Putamen (tissue), 1 donor: ENCODE measurements at regions not wholly inside any gene's neighbourhood (a gene's known extent, or its start where the extent isn't known, plus 50 kb on each side); places are given as distances from the start of the nearest gene placed in this dataset.
"Not testable (repeated sequence)": the region's sequence is repeated elsewhere in the genome, so short reads cannot be mapped to it uniquely, and the experiment has no call there.

ENCODE experiments used
- DNase-seq: peaks from one replicate; pipeline ENCODE4 v3.0.0-alpha.2; 2016; ENCODE audit warnings: low spot score

DNA sequence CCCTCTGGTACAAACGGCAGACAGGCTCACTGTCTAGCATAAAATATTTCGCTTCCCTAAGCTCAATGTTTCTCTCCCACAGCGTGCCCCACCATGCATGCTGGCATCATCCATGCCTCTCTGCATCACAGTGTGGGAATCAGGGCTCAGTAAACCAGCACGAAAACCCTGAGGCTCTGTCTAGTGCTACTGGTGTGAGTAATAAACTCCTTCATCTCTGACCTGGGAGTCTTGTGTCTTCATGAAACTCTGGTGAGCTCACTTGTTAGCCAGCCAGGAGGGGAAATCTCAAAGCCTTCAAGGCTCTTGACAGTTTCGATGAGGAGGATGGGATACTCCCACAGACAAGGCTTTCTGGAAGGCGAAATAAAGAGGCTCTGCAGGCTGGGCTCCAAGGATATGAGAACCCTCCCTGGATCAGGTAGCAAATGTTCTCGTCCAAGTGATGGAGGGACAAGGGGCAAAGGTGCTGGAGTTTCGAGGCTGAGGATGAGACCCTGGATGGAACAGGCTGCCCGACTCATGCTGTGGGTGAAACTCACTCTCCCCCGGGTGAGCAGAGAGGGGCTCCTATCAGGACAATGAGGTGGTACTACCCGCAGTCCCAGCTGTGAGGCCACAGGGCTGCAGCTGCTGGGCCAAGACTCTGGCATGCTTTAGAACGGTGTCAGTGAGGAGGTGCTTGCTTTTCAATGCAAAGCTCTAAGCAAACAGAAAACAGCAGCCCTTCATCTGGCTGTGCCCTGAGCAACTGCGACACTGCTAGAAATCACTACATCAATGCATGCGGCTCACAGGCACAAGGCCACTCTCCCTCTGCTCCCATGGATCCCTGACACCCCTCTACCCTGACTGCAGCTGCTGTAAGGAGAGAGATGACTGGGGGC is 69.3 kb downstream of the SHANK2 start:
- no peak for DNase-seq

DNA sequence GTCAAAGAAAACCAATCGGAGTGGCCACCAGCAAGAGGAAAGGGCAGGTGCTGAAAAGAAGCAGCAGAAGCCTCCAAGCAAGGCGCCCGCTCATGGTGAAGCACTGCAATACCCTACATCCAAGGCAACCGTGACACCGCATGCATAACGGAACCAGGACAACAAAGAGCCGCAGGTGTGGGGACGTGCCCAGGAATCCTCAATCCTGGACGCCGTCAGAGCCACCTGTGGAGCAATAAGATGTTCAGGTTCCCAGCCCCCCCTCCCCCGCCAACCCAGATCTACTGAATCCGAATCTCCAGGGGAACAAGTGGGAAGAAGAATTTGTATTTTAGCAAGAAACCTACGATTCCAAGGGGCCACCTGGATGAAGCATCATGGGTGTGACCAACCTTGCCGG is 70.8 kb downstream of the SHANK2 start:
- DNase-seq = no peak

DNA sequence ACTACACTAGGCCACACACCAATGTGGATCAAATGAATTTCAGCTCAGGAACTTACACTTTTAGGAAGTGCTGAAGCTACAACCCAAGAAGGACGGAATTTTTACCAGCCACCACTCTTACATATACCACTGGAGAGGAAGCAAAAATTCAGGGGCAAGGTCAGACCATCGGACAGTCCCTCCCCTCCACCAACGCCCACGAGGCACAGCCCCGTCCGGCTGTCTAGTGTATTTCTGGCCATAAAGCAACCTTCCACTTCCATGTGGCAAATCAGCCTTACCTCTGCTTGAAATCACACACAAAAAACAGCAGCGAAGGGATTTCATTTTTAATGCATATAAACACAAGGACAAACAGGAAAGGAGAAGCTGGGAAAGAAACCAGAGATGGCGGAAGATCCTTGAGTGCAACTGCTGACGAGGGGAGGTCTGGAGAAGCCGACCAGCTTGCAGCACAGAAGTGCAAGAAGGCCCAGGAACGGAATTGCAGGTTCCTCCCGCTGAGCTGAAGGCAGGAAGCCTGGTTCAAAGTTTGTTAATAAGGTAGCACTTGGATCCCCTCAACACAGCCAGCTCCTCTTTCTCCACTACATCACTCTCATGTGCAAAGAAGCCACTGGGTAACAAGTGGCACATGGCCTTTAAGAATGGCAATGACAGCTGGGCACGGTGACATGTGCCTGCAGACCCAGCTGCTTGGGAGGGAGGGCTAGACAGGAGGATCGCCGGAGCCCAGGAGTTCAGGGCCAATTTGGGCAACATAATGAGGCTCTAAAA is 71.5 kb downstream of the SHANK2 start:
- no peak for DNase-seq

DNA sequence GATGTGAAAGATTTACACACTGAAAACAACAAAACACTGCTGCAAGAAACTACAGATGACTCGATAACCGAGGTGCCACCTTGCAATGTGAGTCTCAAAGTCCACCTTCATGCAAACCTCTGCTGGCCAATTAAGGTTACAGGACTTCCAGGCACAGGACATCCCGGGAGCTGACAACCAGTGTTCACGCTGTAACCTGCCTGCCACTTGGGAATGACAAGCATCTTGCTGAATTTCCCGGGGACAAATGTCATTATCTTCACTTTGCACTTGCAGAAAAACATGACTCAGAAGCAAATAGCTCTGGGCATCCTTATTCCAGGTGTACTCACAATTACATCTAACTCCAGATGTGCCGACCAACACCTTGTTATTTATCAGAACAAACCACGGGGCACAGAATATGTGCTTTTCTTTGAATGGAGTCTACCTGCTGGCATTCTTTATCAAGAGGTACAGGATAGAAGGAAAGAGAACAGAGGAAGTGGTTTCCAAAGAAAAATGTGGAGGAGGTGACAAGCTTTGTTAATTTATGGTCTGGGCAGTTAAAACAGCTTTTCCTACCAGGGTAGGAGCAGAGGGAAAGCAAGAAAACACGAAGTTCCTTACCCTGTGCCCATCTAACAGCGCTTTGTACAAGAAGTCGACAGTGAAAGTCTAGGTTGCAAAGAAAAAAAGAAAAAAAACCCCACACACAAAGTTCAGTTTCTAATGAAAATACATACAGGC is 72.3 kb downstream of the SHANK2 start:
- no peak for DNase-seq

DNA sequence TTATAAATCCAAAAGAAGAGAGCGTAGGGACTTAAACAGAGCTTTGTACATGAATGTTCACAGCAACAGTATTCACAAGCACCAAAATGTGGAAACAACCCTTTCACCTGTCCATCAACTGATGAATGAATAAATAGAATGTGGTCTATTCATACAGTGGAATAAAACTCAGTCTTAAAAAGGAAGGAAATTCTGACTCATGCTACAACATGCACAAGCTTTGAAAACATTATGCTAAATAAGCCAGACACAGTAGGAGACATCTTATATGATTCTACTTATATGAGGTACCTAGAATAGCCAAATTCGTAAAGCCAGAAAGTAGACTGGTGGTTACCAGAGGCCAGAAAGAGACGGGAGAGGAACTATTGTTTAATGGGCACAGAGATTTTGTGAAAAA is 74.3 kb downstream of the SHANK2 start:
- no peak for DNase-seq

DNA sequence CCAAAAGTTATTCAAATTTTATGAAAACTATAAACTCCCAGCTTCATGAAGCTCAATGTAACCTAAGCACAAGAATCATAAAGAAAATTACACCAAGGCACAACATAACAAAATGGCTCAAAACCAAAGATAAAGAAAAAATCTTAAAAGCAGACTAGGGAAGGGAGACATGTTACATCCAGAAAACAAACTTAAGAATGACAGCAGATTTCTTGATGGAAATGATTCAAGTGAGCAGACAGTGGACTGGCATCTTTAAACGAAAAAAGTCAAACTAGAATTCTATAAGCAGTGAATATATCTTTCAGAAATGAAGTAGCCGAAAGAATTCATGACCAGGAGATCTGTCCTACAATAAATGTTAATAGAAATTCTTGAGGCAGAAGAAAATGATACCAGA is 75.6 kb downstream of the SHANK2 start:
- DNase-seq = no peak

DNA sequence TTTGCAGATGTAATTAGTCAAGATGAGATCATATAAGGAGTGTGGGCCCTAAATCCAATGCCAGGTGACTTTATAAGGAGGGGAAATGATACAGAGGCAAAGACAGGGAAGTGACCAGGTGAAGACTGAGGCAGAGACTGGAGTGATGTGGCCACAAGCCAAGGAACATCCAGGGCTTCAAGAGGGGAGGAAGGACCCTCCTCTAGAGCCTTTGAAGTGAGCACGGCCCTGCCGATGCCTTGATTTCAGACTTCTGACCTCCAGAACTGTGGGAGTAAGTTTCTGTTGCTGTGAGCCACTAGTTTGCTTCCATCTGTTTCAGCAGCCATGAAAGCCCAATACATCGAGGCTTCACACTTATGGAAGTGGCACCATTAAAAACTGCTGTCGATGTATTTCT is 78.7 kb downstream of the SHANK2 start:
- DNase-seq = no peak

DNA sequence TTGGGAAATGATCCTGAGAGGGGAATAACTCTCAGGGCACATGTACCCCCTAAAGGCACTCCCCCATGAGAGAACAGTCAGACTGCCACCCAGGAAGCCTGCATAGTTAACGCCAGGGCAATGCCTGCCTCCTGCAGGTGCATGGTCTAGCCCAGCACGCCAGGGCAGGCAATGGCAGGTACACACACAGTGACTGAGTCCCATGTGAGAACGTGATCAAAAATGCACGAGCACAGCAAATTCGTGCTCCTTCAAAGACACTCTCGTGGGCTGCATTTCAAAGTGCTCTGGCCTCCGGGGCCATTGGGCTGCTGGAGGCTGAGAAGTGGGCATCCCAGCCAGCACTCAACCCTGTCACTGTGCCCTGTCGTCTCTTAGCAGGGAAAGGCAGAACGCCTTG is 79.7 kb downstream of the SHANK2 start:
- no peak for DNase-seq

DNA sequence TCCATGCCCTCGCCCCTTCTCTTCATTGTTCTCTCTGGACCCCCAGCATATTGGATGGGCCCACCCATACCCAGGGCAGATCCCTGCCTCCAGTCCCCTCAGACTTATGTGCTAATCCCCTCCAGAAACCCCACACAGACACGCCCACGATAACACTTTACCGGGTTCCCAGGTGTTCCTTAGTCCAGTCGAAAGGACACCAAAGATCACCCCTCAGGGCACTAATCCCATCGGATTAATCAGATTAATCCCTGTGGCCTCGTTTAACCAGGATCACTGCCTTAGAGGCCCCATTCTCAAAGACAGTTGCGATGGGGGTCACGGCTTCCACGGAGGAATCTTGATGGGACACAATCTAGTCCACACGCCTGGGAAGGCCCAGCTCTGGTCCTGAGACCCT is 80.8 kb downstream of the SHANK2 start:
- no peak for DNase-seq

DNA sequence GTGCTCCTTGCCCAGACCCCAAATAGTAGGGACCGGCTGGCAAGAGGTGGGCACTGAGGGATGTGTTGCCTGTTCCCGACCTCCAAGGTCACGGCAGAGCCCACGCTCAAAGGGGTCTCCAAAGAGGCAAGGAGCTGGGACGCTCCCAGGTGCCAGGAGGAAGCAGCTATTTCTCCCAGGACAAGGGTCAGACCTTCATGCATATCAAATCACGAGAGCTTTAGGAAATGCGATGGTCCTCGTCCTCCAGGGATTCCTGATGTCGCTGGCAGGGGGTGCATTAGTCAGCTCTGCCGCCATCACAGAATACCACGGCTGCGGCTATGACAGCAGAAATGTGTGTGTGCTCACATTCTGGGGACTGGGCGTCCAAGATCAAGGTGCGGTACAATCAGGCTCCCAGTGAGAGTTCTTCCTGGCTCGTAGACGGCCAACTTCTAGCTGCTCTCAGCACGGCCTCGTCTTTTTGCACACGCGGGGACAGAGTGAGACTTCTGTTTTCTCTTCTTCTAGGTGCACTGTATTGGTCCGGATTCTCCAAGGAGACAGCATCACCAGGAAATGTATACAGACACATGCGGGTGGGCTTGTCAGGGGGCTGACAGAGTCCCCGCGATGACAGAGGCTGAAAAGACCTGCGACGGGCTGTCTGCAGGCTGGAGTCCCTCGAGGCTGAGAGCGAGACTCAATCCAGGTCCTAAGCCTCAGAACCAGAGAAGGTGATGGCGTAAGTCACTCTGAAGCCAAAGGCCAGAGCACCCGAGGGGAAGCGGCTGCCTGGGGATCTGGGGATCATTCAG is 81.6 kb downstream of the SHANK2 start:
- no peak for DNase-seq

DNA sequence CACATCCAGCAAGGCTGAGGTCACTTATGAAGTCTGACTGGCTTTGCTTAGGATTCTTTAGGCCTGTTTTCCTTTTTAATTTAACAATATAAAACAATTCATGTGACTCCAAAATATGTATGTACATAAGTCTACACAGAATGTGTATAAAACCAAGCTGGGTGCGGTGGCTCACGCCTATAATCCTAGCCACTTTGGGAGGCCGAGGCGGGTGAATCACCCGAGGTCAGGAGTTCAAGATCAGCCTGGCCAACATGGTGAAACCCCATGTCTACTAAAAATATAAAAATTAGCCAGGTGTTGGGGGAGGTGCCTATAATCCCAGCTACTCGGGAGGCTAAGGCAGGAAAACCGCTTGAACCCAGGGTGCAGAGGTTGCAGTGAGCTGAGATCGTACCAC is 83.1 kb downstream of the SHANK2 start:
- DNase-seq = no peak

DNA sequence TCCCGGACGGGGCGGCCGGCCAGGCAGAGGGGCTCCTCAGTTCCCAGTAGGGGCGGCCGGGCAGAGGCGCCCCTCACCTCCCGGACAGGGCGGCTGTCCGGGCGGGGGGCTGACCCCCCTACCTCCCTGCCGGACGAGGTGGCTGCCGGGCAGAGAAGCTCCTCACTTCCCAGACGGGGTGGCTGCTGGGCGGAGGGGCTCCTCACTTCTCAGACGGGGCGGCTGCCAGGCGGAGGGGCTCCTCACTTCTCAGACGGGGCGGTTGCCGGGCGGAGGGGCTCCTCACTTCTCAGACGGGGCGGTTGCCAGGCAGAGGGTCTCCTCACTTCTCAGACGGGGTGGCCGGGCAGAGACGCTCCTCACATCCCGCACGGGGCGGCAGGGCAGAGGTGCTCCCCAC is 84.6 kb downstream of the SHANK2 start:
- DNase-seq = not testable (repeated sequence)

DNA sequence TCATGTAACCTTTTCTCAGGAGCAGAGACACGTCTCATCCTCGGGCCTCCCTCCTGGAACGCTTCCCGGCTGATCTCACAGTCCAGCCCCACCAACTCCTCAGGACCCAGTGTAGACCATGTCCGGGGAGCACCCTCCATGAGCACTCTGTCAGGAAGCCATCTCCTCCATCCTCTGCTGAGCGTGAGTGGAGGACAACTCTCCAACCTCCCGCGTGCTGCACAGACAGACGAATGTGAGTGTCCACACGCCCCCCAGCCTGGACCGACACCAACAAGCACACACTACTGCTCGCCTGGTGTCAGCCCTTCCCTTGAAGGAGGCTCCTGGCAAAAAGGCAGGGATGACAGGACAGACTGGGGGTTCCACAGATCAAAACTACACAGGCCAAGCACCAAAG is 86.6 kb downstream of the SHANK2 start:
- no peak for DNase-seq

DNA sequence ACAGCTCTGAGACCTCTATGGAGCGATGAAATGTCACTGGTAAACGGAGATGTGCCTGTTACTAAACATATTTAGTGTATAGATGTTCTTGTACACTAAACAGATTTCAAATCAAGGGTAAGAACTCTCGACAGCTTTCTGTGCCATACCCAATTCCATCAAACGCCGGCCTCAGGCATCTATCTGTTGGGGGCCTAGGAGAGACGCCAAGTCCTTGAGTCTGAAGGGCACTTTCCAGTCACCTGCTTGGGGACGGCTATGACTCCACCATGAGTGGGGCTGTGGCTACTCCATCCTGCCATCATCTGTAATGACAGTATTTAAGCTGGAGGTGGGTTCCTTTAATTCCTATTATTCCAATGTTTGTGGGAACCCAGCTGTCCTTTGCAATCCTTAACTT is 87.8 kb downstream of the SHANK2 start:
- DNase-seq = no peak

DNA sequence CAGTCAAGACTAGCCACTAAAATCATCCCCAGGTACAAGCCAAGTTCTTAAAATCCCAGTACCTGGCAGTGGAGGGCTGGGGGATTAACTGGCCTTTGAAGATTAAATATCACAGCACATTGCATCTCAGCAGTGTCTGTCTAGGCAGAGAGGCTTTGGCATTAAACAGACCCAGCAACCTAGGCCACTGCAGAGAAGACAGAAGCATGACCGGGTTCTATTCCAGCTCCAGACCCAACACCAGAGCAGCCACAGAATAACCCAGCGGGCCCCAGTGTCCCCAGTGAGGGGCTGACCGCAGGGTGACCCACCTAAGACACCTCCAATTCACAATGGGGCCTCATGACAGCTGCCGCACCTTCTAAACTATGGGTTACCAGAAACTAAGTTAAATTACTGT is 88.2 kb downstream of the SHANK2 start:
- no peak for DNase-seq

DNA sequence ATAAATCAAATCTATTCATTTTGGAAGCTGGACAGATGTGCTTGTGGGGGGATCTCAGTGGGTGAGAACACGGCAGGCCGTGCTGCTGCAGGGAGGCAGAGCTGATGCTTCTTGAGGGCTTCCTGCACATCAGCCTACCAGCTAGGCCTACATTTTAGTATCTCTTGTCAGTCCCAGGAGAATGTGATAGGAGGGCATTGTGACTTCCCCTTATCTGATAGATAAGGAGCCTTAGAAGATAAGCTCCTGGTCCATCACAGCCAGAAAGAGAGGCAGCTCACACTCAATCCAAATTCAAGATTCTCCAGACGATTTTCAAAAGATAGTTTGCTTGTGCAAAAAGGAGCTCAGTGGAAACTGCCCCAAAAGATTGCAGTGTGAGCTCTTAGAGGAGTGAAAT is 89.0 kb downstream of the SHANK2 start:
- no peak for DNase-seq

DNA sequence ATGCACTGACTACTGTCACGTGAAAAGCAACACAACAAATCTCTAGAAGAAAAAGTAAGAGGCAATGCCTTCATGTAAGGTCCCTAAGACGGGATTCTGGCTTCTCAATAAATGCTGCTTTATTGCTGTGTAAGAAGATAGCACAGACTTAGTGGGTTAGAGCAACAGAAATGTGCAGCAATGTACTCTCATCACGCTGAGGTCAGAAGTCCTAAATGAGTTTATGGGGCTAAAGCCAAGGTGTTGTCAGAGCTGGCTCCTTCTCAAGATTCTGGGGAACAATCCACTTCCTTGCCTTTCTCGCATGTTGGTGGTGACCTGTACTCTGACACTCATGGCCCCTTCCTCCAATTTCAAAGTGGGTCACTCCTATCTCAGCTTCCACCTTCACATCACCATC is 93.4 kb downstream of the SHANK2 start:
- DNase-seq = no peak

DNA sequence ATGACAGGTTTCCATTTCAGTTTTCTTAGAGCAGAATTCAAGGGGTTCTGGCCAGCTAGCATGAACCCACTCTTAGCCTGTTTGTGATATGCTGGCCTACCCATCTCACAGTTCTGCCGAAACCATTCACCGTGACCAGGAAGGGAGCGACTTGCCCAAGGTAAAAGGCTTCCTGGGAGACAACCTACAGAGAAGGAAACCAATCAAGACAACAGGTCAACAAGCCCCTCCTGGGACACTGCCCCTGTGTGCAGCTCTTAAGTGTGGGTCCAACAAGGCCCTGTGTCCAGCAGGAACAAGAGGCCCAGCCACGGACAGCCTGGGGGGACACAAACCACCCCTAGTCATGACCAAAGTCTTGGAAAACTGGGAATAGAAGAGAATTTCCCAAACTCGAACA is 94.7 kb downstream of the SHANK2 start:
- not testable (repeated sequence) for DNase-seq

DNA sequence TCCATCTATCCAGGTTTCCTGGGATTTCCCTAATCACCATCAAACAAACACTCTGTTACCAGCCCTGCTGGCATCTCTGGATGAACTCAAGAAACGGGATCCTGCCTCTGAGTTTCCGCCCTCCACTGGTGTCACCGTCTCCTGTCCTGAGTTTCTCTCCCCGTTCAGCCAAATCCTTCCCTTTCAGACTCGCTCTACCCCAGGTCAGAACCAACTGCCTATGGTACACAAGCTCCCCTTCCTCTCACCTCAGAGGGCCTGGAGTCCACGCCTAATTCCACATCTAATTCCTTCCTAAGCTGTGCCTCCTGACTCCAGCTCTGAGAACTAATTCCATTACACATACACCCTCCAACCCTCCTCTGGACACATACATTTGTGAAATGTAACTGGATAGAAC is 96.1 kb downstream of the SHANK2 start:
- no peak for DNase-seq

DNA sequence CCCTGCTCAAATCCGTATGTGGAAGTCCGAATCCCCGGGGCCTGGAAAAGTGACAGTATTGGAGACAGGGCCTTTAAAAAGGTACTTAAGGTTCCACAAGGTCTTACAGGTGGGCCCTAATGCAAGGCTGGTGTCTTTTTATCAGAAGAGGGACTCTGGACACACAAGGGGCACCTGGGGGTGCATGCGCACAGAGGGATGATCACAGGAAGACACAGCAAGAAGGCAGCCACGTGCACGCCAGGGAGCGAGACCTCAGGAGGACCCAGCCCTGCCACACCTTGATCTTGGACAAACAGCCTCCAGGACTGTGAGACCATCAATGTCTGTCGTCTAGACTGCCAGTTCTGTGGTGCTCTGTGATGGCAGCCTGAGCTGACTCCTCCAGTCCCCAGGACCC is 96.5 kb downstream of the SHANK2 start:
- DNase-seq = no peak

DNA sequence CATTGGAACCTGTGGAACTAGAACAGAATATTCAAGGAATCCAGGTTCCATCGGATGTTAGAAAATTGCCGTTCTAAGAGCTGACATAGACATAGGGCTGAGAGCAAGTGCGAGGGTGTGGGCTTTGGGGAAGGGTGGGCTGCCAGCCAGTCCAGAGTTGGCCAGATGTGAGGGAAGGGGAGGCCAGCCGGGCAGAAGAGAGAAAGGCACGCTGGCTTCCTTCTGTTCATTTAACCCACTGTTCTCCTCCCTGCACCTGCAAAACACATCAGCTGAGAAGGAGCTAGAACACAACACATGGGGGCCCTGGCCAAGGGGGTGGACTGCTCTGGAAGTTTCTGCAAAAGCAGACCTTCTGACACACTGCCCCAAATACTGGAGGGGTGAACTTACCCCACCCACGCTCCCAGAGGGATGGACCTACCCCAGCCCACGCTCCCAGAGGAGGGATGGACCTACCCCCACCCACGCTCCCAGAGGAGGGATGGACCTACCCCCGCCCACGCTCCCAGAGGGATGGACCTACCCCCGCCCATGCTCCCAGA is 98.0 kb downstream of the SHANK2 start:
- no peak for DNase-seq

DNA sequence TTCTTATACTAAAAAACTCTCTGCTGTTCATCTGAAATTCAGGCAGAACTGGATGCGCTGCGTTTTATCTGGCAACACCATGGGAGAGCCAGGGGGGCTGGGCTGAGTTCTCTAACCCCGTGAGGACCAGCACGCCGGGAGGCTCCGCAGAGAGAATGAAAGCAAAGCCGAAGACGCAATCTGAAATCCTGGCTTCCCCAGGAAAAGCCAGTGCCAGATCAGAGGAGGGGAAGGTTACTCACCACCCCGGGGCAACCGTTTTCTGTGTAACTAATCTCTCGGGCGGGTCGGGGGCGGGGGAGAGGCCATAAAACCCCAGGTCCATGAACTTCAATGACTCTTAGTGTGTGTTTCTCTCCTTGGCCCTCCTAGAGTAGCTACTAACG is 99.4 kb downstream of the SHANK2 start:
- no peak for DNase-seq
